HCT116 (cell line): ENCODE measurements at regions not wholly inside any gene's neighbourhood (a gene's known extent, or its start where the extent isn't known, plus 50 kb on each side); places are given as distances from the start of the nearest gene placed in this dataset.

Experiments used
- CEBPB ChIP-seq: IDR thresholded peaks from 2 replicates; pipeline ENCODE4 v1.6.1; 2012; ENCODE audit warnings: low read depth
- CTCF ChIP-seq, 3 experiments: fragments of 200-600 bp in 1 of 3; sonication (generic) in 1 of 3; IDR thresholded peaks in 2 of 3; conservative IDR thresholded peaks in 1 of 3; 2 replicates each; pipeline ENCODE4 v1.5.1; 2012 to 2017; ENCODE audit warnings: low read depth in 2 of 3, low read length in 2 of 3, antibody characterized with exemption in 1 of 3, borderline replicate concordance in 1 of 3, control low read depth in 1 of 3, mild to moderate bottlenecking in 1 of 3, mixed read lengths in 1 of 3, mixed run types in 1 of 3, moderate library complexity in 1 of 3; ENCODE audit not compliant: insufficient read depth in 1 of 3
- EZH2 ChIP-seq: fragments of 200-600 bp; sonication (generic); IDR thresholded peaks from 2 replicates; pipeline ENCODE4 v1.6.1; 2017; ENCODE audit warnings: antibody characterized with exemption, mixed run types
- EZH2phosphoT487 ChIP-seq: fragments of 200-600 bp; IDR thresholded peaks from 2 replicates; pipeline ENCODE4 v1.6.1; 2018; ENCODE audit warnings: antibody characterized with exemption, borderline replicate concordance
- MAX ChIP-seq: IDR thresholded peaks from 2 replicates; pipeline ENCODE4 v1.6.1; 2012
- POLR2A ChIP-seq: IDR thresholded peaks from 2 replicates; pipeline ENCODE4 v1.7.0; 2011; ENCODE audit warnings: borderline replicate concordance; ENCODE audit not compliant: insufficient read depth, insufficient read length; ENCODE audit errors: extremely low read depth
- POLR2AphosphoS5 ChIP-seq: IDR thresholded peaks from 2 replicates; pipeline ENCODE4 v1.6.1; 2011; ENCODE audit warnings: mild to moderate bottlenecking, low read depth, low read length, moderate library complexity
- RAD21 ChIP-seq: IDR thresholded peaks from 2 replicates; pipeline ENCODE4 v1.6.1; 2012; ENCODE audit warnings: low read depth, mild to moderate bottlenecking
- REST ChIP-seq: IDR thresholded peaks from 2 replicates; pipeline ENCODE4 v1.6.1; 2012; ENCODE audit warnings: low read depth
- SRF ChIP-seq: IDR thresholded peaks from 2 replicates; pipeline ENCODE4 v1.6.1; 2012; ENCODE audit warnings: low read depth
- TCF7L2 ChIP-seq: IDR thresholded peaks from 2 replicates; pipeline ENCODE4 v1.7.0; 2011; ENCODE audit warnings: borderline replicate concordance, inconsistent platforms; ENCODE audit not compliant: insufficient read depth, insufficient read length; ENCODE audit errors: extremely low read depth
- YY1 ChIP-seq: IDR thresholded peaks from 2 replicates; pipeline ENCODE4 v1.6.1; 2011; ENCODE audit warnings: low read length, low read depth, moderate library complexity, mild to moderate bottlenecking; ENCODE audit not compliant: insufficient replicate concordance; ENCODE audit errors: extremely low read depth
- ZBTB33 ChIP-seq: IDR thresholded peaks from 2 replicates; pipeline ENCODE4 v1.6.1; 2011; ENCODE audit warnings: mild to moderate bottlenecking, low read length, moderate library complexity; ENCODE audit not compliant: insufficient replicate concordance; ENCODE audit errors: extremely low read depth
- ZNF274 ChIP-seq: fragments of 200-500 bp; sonication (Bioruptor generic); IDR thresholded peaks from 2 replicates; pipeline ENCODE4 v1.6.1; 2014; ENCODE audit warnings: mild to moderate bottlenecking, low read depth, low read length, inconsistent platforms

- TF ChIP-seq CTCF (IDR thresholded peaks at IDR 0.05 in 2 of 3, conservative IDR thresholded peaks at IDR 0.05 in 1 of 3; ENCODE audit: borderline replicate concordance in 1 of 3, insufficient read depth in 1 of 3, low read depth in 2 of 3, low read length in 2 of 3), result no peak
- no peak for TF ChIP-seq EZH2phosphoT487
- TF ChIP-seq ZNF274, result no peak
- TF ChIP-seq MAX, result no peak
- no peak for TF ChIP-seq CEBPB
- TF ChIP-seq REST, result no peak
- TF ChIP-seq POLR2AphosphoS5, result no peak
- no peak for TF ChIP-seq YY1
- no peak for TF ChIP-seq TCF7L2
- TF ChIP-seq EZH2, result no peak
- no peak for TF ChIP-seq ZBTB33
- TF ChIP-seq POLR2A, result no peak
- no peak for TF ChIP-seq RAD21
- no peak for TF ChIP-seq SRF
These were observed 372.7 kb downstream of the SHQ1 start for GRCh38 chr3:72475258-72476138.
